SIG-M5 treated with dmso at 0.1 percent for 504 hours (cell line): ENCODE measurements at regions not wholly inside any gene's neighbourhood (a gene's known extent, or its start where the extent isn't known, plus 50 kb on each side); places are given as distances from the start of the nearest gene placed in this dataset.
A peak's percentile ranks its signal among the peaks of the same experiment; 100 is the strongest.

Experiments used
- DNase-seq: peaks from one replicate; lab custom pipeline; 2025; ENCODE audit not compliant: unreplicated experiment; lab: John Stamatoyannopoulos, UW

- DNase-seq = no peak
Observed at GRCh38 chr10:52440612-52441285, 126.7 kb downstream of the DKK1 start.

- no peak for DNase-seq
Observed at GRCh38 chr10:52442576-52442975, 128.5 kb downstream of the DKK1 start.

- DNase-seq = peak; percentile 11
Observed at GRCh38 chr10:52443419-52444388, 129.6 kb downstream of the DKK1 start.

GRCh38 chr10:52446391-52446790, 132.3 kb downstream of the DKK1 start:
- DNase-seq = no peak

GRCh38 chr10:52447931-52448353, 133.9 kb downstream of the DKK1 start:
- no peak for DNase-seq

GRCh38 chr10:52450762-52451291, 136.7 kb downstream of the DKK1 start:
- no peak for DNase-seq

GRCh38 chr10:52451817-52452216, 137.7 kb downstream of the DKK1 start:
- peak; percentile 16 for DNase-seq

GRCh38 chr10:52452600-52453493, 138.8 kb downstream of the DKK1 start:
- DNase-seq = no peak

GRCh38 chr10:52453501-52453900, 139.4 kb downstream of the DKK1 start:
- no peak for DNase-seq

- no peak for DNase-seq
Observed at GRCh38 chr10:52454491-52454890, 140.4 kb downstream of the DKK1 start.

- no peak for DNase-seq
Observed at GRCh38 chr10:52455098-52455497, 141.0 kb downstream of the DKK1 start.

GRCh38 chr10:52459097-52459496, 145.0 kb downstream of the DKK1 start:
- no peak for DNase-seq

GRCh38 chr10:52463826-52464225, 149.7 kb downstream of the DKK1 start:
- DNase-seq = no peak

- no peak for DNase-seq
Observed at GRCh38 chr10:52464368-52465124, 150.5 kb downstream of the DKK1 start.

- no peak for DNase-seq
Observed at GRCh38 chr10:52465202-52465601, 151.1 kb downstream of the DKK1 start.

- no peak for DNase-seq
Observed at GRCh38 chr10:52466464-52466863, 152.4 kb downstream of the DKK1 start.

- DNase-seq = no peak
Observed at GRCh38 chr10:52469970-52470705, 156.1 kb downstream of the DKK1 start.

GRCh38 chr10:52472406-52473146, 158.5 kb downstream of the DKK1 start:
- peak; percentile 29 for DNase-seq

- no peak for DNase-seq
Observed at GRCh38 chr10:52474265-52474664, 160.2 kb downstream of the DKK1 start.
